GM12865 (cell line): ENCODE measurements at regions not wholly inside any gene's neighbourhood (a gene's known extent, or its start where the extent isn't known, plus 50 kb on each side); places are given as distances from the start of the nearest gene placed in this dataset.
"Not testable (repeated sequence)": the region's sequence is repeated elsewhere in the genome, so short reads cannot be mapped to it uniquely, and the experiment has no call there.

ENCODE experiments used
- DNase-seq: peaks from one replicate; pipeline ENCODE4 v3.0.0; 2010; ENCODE audit warnings: low read depth
- H3K4me3 ChIP-seq: 2 replicates; pipeline ENCODE4 v1.5.1; 2011; ENCODE audit warnings: mild to moderate bottlenecking, low read depth, low read length, control low read depth
- CTCF ChIP-seq: IDR thresholded peaks from 2 replicates; pipeline ENCODE4 v1.5.1; 2011; ENCODE audit warnings: low read length, control low read depth, low read depth, inconsistent platforms; ENCODE audit not compliant: insufficient read depth; ENCODE audit errors: missing control alignments

GRCh38 chr3:4907050-4907449 is 72.2 kb upstream of the BHLHE40 start:
- DNase-seq = no peak
- no peak for TF ChIP-seq CTCF
- H3K4me3 ChIP-seq = no peak overlapping the region

- no peak overlapping the region for H3K4me3 ChIP-seq
- peak; percentile 50 for DNase-seq
- no peak for TF ChIP-seq CTCF
Observed at GRCh38 chr3:4907643-4908432, 71.4 kb upstream of the BHLHE40 start.

GRCh38 chr3:4908433-4909156 is 70.6 kb upstream of the BHLHE40 start:
- peak; percentile 59 for DNase-seq
- TF ChIP-seq CTCF = no peak
- no peak overlapping the region for H3K4me3 ChIP-seq

GRCh38 chr3:4914464-4914863 is 64.8 kb upstream of the BHLHE40 start:
- TF ChIP-seq CTCF = no peak
- DNase-seq = no peak
- no peak overlapping the region for H3K4me3 ChIP-seq

- DNase-seq, H3K4me3 ChIP-seq: not testable (repeated sequence)
Observed at GRCh38 chr3:4921589-4921988, 57.6 kb upstream of the BHLHE40 start.

GRCh38 chr3:4926892-4927291 is 52.3 kb upstream of the BHLHE40 start:
- no peak overlapping the region for H3K4me3 ChIP-seq
- TF ChIP-seq CTCF = no peak
- no peak for DNase-seq

- no peak overlapping the region for H3K4me3 ChIP-seq
- no peak for DNase-seq
- TF ChIP-seq CTCF = no peak
Observed at GRCh38 chr3:4928277-4928789, 50.9 kb upstream of the BHLHE40 start.
